ENCODE measurements at regions not wholly inside any gene's neighbourhood (a gene's known extent, or its start where the extent isn't known, plus 50 kb on each side); places are given as distances from the start of the nearest gene placed in this dataset.
"Not testable (repeated sequence)": the region's sequence is repeated elsewhere in the genome, so short reads cannot be mapped to it uniquely, and the experiment has no call there.

- no peak for DNase-seq
- H3K4me3 Mint-ChIP-seq: no peak overlapping the region
- peaks cover 0 to 6% (median 0%) of the 10 kb centered on the region in 7 donors for H3K9me3 Mint-ChIP-seq
- no peaks in the 10 kb centered on the region for H3K4me1 Mint-ChIP-seq
- H3K36me3 Mint-ChIP-seq: no peaks in the 10 kb centered on the region
- H3K27me3 Mint-ChIP-seq: peaks cover 0 to 4% (median 0%) of the 10 kb centered on the region in 3 donors
- no peak for ATAC-seq (ENCODE audit: low read depth in 2 of 2)
- H3K27ac Mint-ChIP-seq: no peak overlapping the region
These were observed 362.4 kb upstream of the ZNF32 start for GRCh38 chr10:44010873-44011602.

GRCh38 chr10:44009891-44010632 lies 361.4 kb upstream of the ZNF32 start:
- H3K27me3 Mint-ChIP-seq: peaks cover 0 to 4% (median 0%) of the 10 kb centered on the region in 3 donors
- peaks cover 0 to 4% (median 0%) of the 10 kb centered on the region in 7 donors for H3K9me3 Mint-ChIP-seq
- H3K4me3 Mint-ChIP-seq: no peak overlapping the region
- no peak for DNase-seq
- ATAC-seq (ENCODE audit: low read depth in 2 of 2): no peak
- H3K36me3 Mint-ChIP-seq: no peaks in the 10 kb centered on the region
- no peaks in the 10 kb centered on the region for H3K4me1 Mint-ChIP-seq
- no peak overlapping the region for H3K27ac Mint-ChIP-seq

- Mint-ChIP-seq H3K27ac (peak overlapping the region in 1 of 6 donors; percentile 71), H3K27me3 (peaks cover 0 to 4% (median 0%) of the 10 kb centered on the region in 3 donors), H3K4me1 (no peaks in the 10 kb centered on the region), H3K9me3 (peaks cover 0 to 4% (median 0%) of the 10 kb centered on the region in 7 donors), H3K4me3 (no peak overlapping the region), H3K36me3 (no peaks in the 10 kb centered on the region)
- ATAC-seq (ENCODE audit: low read depth in 2 of 2) (no peak), DNase-seq (no peak)
These were observed 360.4 kb upstream of the ZNF32 start for GRCh38 chr10:44008917-44009709.

- Mint-ChIP-seq H3K27ac (no peak overlapping the region), H3K27me3 (peaks cover 0 to 4% (median 0%) of the 10 kb centered on the region in 3 donors), H3K4me3 (no peak overlapping the region), H3K9me3 (peaks cover 0 to 4% (median 2%) of the 10 kb centered on the region in 7 donors), H3K36me3 (no peaks in the 10 kb centered on the region), H3K4me1 (no peaks in the 10 kb centered on the region)
- DNase-seq: no peak
- ATAC-seq (ENCODE audit: low read depth in 2 of 2): no peak
These were observed 359.7 kb upstream of the ZNF32 start for GRCh38 chr10:44008270-44008916.

- no peaks in the 10 kb centered on the region for H3K4me1 Mint-ChIP-seq
- H3K4me3 Mint-ChIP-seq: no peak overlapping the region
- DNase-seq (no peak), ATAC-seq (ENCODE audit: low read depth in 2 of 2) (no peak)
- H3K36me3 Mint-ChIP-seq: no peaks in the 10 kb centered on the region
- peaks cover 0 to 4% (median 2%) of the 10 kb centered on the region in 7 donors for H3K9me3 Mint-ChIP-seq
- peak overlapping the region in 1 of 6 donors; percentile 75 for H3K27ac Mint-ChIP-seq
- H3K27me3 Mint-ChIP-seq: peaks cover 0 to 4% (median 0%) of the 10 kb centered on the region in 3 donors
These were observed 358.1 kb upstream of the ZNF32 start for GRCh38 chr10:44006771-44007170.

- H3K27ac Mint-ChIP-seq: no peak overlapping the region
- H3K4me3 Mint-ChIP-seq: no peak overlapping the region
These were observed 357.1 kb upstream of the ZNF32 start for GRCh38 chr10:44005788-44006099.

GRCh38 chr10:44004913-44005787 lies 356.5 kb upstream of the ZNF32 start:
- no peak for DNase-seq
- peaks cover 0 to 4% (median 0%) of the 10 kb centered on the region in 3 donors for H3K27me3 Mint-ChIP-seq

More at GRCh38 chr10:44005788-44006099, 357.1 kb upstream of the ZNF32 start:
- no peak for ATAC-seq (ENCODE audit: low read depth in 2 of 2)
- H3K36me3 Mint-ChIP-seq: no peaks in the 10 kb centered on the region
- peaks cover 0 to 4% (median 2%) of the 10 kb centered on the region in 7 donors for H3K9me3 Mint-ChIP-seq
- no peak for DNase-seq
- no peaks in the 10 kb centered on the region for H3K4me1 Mint-ChIP-seq
- peaks cover 0 to 4% (median 0%) of the 10 kb centered on the region in 3 donors for H3K27me3 Mint-ChIP-seq

GRCh38 chr10:43998021-43998809 lies 349.5 kb upstream of the ZNF32 start:
- DNase-seq: no peak

More at GRCh38 chr10:44004913-44005787, 356.5 kb upstream of the ZNF32 start:
- Mint-ChIP-seq H3K9me3 (peaks cover 0 to 4% (median 2%) of the 10 kb centered on the region in 7 donors), H3K4me1 (no peaks in the 10 kb centered on the region), H3K36me3 (no peaks in the 10 kb centered on the region), H3K4me3 (no peak overlapping the region), H3K27ac (no peak overlapping the region)
- no peak for ATAC-seq (ENCODE audit: low read depth in 2 of 2)

GRCh38 chr10:43997330-43997729 lies 348.6 kb upstream of the ZNF32 start:
- Mint-ChIP-seq H3K27ac (no peak overlapping the region), H3K9me3 (peaks cover 0 to 17% (median 5%) of the 10 kb centered on the region in 7 donors), H3K27me3 (peaks cover 0 to 14% (median 4%) of the 10 kb centered on the region in 3 donors), H3K36me3 (peaks cover 0 to 8% of the 10 kb centered on the region in 2 donors), H3K4me3 (no peak overlapping the region), H3K4me1 (no peaks in the 10 kb centered on the region)
- DNase-seq: no peak
- ATAC-seq (ENCODE audit: low read depth in 2 of 2): no peak

More at GRCh38 chr10:43998021-43998809, 349.5 kb upstream of the ZNF32 start:
- Mint-ChIP-seq H3K27me3 (peaks cover 0 to 14% (median 4%) of the 10 kb centered on the region in 3 donors), H3K27ac (peak overlapping the region in 1 of 6 donors; percentile 17), H3K36me3 (peaks cover 0 to 8% of the 10 kb centered on the region in 2 donors), H3K4me1 (no peaks in the 10 kb centered on the region), H3K4me3 (no peak overlapping the region), H3K9me3 (peaks cover 0 to 17% (median 4%) of the 10 kb centered on the region in 7 donors)
- no peak for ATAC-seq (ENCODE audit: low read depth in 2 of 2)

- H3K27ac Mint-ChIP-seq: no peak overlapping the region
- no peak overlapping the region for H3K4me3 Mint-ChIP-seq
- no peaks in the 10 kb centered on the region for H3K4me1 Mint-ChIP-seq
- DNase-seq (no peak), ATAC-seq (ENCODE audit: low read depth in 2 of 2) (no peak)
- H3K9me3 Mint-ChIP-seq: peaks cover 2 to 31% (median 9%) of the 10 kb centered on the region in 7 donors
- peaks cover 0 to 8% of the 10 kb centered on the region in 2 donors for H3K36me3 Mint-ChIP-seq
- peaks cover 0 to 14% (median 4%) of the 10 kb centered on the region in 3 donors for H3K27me3 Mint-ChIP-seq
These were observed 345.9 kb upstream of the ZNF32 start for GRCh38 chr10:43994539-43994938.

- not testable (repeated sequence) for ATAC-seq (ENCODE audit: low read depth in 2 of 2); H3K36me3 Mint-ChIP-seq; H3K4me1 Mint-ChIP-seq; DNase-seq; H3K4me3 Mint-ChIP-seq; H3K27ac Mint-ChIP-seq
- Mint-ChIP-seq H3K9me3 (peaks cover 4 to 31% (median 10%) of the 10 kb centered on the region in 7 donors), H3K27me3 (peaks cover 4 to 14% (median 4%) of the 10 kb centered on the region in 3 donors)
These were observed 344.1 kb upstream of the ZNF32 start for GRCh38 chr10:43992816-43993215.
